Keratinocyte (primary cell): ENCODE measurements at regions not wholly inside any gene's neighbourhood (a gene's known extent, or its start where the extent isn't known, plus 50 kb on each side); places are given as distances from the start of the nearest gene placed in this dataset.

ENCODE experiments used
- CTCF ChIP-seq, 3 experiments: IDR thresholded peaks in 1 of 3; conservative IDR thresholded peaks in 1 of 3; optimal IDR thresholded peaks in 1 of 3; 2 replicates in 2 of 3; 3 replicates in 1 of 3; pipeline versions ENCODE3 to v1.5.1; 2011; ENCODE audit warnings: low read length in 3 of 3, mild to moderate bottlenecking in 3 of 3, moderate library complexity in 2 of 3, control low read depth in 1 of 3, inconsistent platforms in 1 of 3; ENCODE audit not compliant: insufficient read depth in 2 of 3; ENCODE audit errors: extremely low read depth in 1 of 3
- EZH2 ChIP-seq: IDR thresholded peaks from one replicate; pipeline ENCODE4 v1.6.1; 2012; ENCODE audit warnings: inconsistent platforms, mild to moderate bottlenecking, low read length, moderate library complexity

DNA sequence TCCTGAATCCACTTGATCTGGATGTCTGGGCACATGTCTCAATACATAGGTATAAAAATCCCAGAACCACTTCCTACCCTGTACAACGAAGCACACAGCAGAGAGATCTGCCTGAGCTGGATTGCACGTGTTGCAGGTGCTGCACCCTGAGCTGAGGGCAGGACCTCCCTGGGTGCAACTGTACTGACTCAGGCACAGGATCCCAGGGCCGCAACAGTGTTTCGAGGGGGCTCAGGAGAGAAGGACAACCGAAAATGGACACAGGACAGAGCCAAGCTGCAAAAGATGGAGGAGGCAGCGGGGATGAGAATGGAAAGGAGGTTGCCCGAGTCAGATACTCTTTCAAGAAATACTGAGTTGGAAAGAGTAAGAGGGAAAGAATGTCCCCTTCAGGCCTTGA is 354.1 kb downstream of the EIPR1 start:
- TF ChIP-seq CTCF (optimal IDR thresholded peaks at IDR 0.05 in 1 of 3, IDR thresholded peaks at IDR 0.05 in 1 of 3, conservative IDR thresholded peaks at IDR 0.05 in 1 of 3; ENCODE audit: extremely low read depth in 1 of 3, insufficient read depth in 2 of 3, low read length in 3 of 3) (no peak), EZH2 (no peak)
